GM12875 (cell line): ENCODE measurements at regions not wholly inside any gene's neighbourhood (a gene's known extent, or its start where the extent isn't known, plus 50 kb on each side); places are given as distances from the start of the nearest gene placed in this dataset.

Experiments
- H3K4me3 ChIP-seq: one replicate; pipeline ENCODE4 v1.5.1; 2011; ENCODE audit warnings: low read depth, low read length, control low read depth
- CTCF ChIP-seq: IDR thresholded peaks from 2 replicates; pipeline ENCODE4 v1.5.1; 2011; ENCODE audit warnings: low read depth, mild to moderate bottlenecking, control low read depth, inconsistent platforms, low read length, moderate library complexity, borderline replicate concordance; ENCODE audit not compliant: insufficient read depth

- no peak overlapping the region for H3K4me3 ChIP-seq
- no peak for TF ChIP-seq CTCF
These were observed 136.8 kb downstream of the FOXD2 start for GRCh38 chr1:47574451-47575165.

- H3K4me3 ChIP-seq: no peak overlapping the region
- no peak for TF ChIP-seq CTCF
These were observed 138.3 kb downstream of the FOXD2 start for GRCh38 chr1:47575855-47576757.

GRCh38 chr1:47576758-47577115 is 138.9 kb downstream of the FOXD2 start:
- no peak for TF ChIP-seq CTCF
- H3K4me3 ChIP-seq: no peak overlapping the region

GRCh38 chr1:47577303-47578025 is 139.6 kb downstream of the FOXD2 start:
- H3K4me3 ChIP-seq: no peak overlapping the region
- no peak for TF ChIP-seq CTCF

GRCh38 chr1:47578026-47578720 is 140.3 kb downstream of the FOXD2 start:
- no peak overlapping the region for H3K4me3 ChIP-seq
- TF ChIP-seq CTCF: no peak

- no peak for TF ChIP-seq CTCF
These were observed 141.0 kb downstream of the FOXD2 start for GRCh38 chr1:47578721-47579419.

More at GRCh38 chr1:47578721-47579419, 141.0 kb downstream of the FOXD2 start:
- no peak overlapping the region for H3K4me3 ChIP-seq
